ENCODE measurements at regions not wholly inside any gene's neighbourhood (a gene's known extent, or its start where the extent isn't known, plus 50 kb on each side); places are given as distances from the start of the nearest gene placed in this dataset.

DNA sequence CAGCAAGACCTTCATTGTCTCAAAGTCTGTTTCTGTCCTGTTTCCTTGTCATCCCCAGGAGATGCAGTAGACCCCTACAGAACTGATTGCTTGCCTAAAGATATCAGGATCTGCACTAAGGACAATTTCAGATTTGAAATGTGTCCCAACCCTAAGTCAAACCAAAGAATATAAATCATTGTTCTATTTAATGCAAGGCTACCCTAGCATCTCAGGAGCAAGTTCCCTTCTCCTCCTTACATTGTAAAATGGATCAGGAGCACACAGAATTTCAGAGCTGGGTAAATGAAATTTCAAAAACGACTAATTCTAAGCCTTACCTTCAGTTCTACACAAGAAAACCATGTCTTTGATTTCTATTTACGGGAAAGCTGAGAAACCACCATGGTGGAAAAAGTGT lies 360.9 kb upstream of the KCNH8 start:
- no peak overlapping the region for H3K4me3 Mint-ChIP-seq
- H3K4me1 Mint-ChIP-seq: no peaks in the 10 kb centered on the region
- DNase-seq (no peak), ATAC-seq (ENCODE audit: low read depth in 2 of 2) (no peak)
- no peaks in the 10 kb centered on the region for H3K9me3 Mint-ChIP-seq
- no peak overlapping the region for H3K27ac Mint-ChIP-seq
- H3K27me3 Mint-ChIP-seq: no peaks in the 10 kb centered on the region
- H3K36me3 Mint-ChIP-seq: no peaks in the 10 kb centered on the region

DNA sequence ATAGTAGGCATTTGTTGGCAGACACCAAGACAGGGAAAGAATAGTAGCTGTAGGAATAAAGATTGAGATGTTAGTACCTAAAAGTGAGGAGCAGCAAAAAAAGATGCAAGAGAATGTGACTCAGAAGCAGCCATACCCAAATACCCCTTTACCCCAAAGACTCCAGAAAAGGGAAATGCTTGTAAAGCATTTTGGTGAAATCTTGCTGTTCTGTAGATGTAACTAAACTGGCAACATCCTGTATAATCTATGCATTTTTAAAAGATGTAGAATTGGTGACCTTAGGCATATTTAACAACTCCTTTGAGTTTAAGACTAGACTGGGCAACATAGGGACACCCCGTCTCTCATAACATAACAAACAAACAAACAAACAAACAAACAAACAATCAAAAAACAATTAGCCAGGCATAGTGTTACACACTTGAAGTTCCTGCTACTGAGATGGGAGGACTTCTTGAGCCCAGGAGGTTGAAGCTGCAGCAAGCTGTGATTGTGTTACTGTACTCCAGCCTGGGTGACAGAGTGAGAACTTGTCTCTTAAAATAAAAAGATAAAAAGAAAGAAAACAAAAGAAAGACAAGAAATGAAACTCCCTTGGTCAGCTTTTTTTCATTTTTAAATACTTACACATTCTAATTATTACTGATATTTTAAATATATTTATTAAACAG lies 361.5 kb upstream of the KCNH8 start:
- no peak for DNase-seq
- no peak overlapping the region for H3K4me3 Mint-ChIP-seq
- H3K4me1 Mint-ChIP-seq: no peaks in the 10 kb centered on the region
- no peak overlapping the region for H3K27ac Mint-ChIP-seq
- peak in 1 of 2 donors; percentile 47 for ATAC-seq (ENCODE audit: low read depth in 2 of 2)
- H3K9me3 Mint-ChIP-seq: no peaks in the 10 kb centered on the region
- H3K27me3 Mint-ChIP-seq: no peaks in the 10 kb centered on the region
- H3K36me3 Mint-ChIP-seq: no peaks in the 10 kb centered on the region

DNA sequence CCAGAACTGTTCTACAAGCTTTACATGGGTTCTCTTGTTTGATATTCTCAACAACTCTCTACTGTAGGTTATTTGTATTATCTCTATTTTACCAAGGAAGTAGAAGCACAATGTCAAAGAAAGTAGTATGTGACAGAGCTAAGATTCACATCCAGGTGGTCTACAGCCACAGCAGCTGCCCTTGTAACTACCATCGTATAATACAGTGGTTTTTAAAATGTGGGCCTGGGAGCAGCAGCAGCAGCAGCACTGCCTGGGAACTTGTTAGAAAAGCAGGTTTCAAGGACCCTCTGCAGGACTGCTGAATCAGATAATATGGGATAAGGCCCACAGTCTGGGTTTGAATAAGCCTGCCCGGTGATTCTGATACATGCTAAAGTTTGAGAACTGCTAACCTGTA lies 357.1 kb upstream of the SATB1 start:
- Mint-ChIP-seq H3K4me3 (no peak overlapping the region), H3K9me3 (no peaks in the 10 kb centered on the region), H3K27me3 (no peaks in the 10 kb centered on the region), H3K36me3 (no peaks in the 10 kb centered on the region), H3K4me1 (peaks cover 0 to 4% (median 0%) of the 10 kb centered on the region in 3 donors), H3K27ac (no peak overlapping the region)
- DNase-seq (no peak), ATAC-seq (ENCODE audit: low read depth in 2 of 2) (no peak)

DNA sequence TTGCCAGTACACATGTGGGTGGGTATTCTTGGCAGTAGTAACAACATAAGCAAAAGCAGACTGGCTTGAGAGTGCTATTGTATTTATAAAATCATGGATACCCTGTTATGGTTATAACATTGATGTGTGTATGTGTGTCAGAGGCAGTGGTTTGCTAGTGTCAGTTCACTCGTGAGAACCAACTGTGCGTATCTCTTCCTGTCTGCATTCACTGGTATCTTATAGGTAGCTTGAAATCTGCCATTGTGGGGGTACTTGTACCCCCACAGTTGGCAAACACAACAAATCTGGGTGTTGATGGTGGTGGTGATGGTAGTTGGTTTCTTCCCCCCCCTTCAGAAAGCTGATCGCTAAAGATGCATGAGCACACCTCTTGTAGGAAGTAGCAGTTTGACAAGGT lies 355.8 kb upstream of the SATB1 start:
- Mint-ChIP-seq H3K36me3 (no peaks in the 10 kb centered on the region), H3K4me3 (peak overlapping the region in 1 of 8 donors; percentile 18), H3K27ac (peak overlapping the region in 1 of 6 donors; percentile 22), H3K27me3 (no peaks in the 10 kb centered on the region), H3K4me1 (peaks cover 0 to 4% (median 0%) of the 10 kb centered on the region in 3 donors), H3K9me3 (no peaks in the 10 kb centered on the region)
- DNase-seq (no peak), ATAC-seq (ENCODE audit: low read depth in 2 of 2) (no peak)

DNA sequence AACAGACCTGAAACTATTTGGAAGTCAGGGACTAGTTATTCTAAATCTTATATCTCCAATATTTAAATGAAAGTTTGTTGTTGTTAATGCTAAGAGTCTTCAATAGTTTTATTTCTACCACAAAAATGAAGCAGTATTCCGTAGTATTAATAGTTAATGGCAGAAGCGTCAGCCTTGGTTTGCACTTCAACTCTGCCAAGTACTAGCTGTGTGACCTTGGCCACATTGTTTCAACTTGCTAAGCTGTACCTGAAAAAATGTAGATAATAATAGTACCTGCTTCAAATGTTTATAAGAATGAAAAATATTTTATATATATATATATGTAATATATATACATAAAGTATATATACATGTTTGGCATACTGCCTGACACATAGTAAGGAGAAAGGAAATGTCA lies 354.6 kb upstream of the SATB1 start:
- no peaks in the 10 kb centered on the region for H3K27me3 Mint-ChIP-seq
- H3K9me3 Mint-ChIP-seq: no peaks in the 10 kb centered on the region
- no peak for DNase-seq
- H3K4me1 Mint-ChIP-seq: peaks cover 0 to 4% (median 0%) of the 10 kb centered on the region in 3 donors
- no peak overlapping the region for H3K4me3 Mint-ChIP-seq
- H3K36me3 Mint-ChIP-seq: no peaks in the 10 kb centered on the region
- ATAC-seq (ENCODE audit: low read depth in 2 of 2): no peak
- H3K27ac Mint-ChIP-seq: no peak overlapping the region

DNA sequence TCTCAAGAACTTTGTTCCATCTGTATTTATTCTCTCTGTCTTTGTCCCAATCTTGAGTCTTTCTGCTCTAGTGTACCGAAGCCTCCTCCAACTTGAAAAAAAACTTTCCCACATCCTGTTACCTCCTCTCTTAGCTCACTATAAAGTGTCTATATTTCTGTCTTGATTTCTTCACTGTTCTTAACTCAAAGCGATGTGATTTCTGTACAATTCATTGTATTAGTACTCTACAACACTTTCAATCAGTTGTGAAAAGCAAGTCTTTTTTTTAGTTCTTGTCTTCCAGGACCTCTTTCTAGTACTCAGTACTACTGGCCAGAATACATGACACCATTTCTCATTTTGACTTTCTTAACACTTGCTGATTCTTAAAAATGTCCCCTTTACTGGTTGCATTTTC lies 353.5 kb upstream of the SATB1 start:
- no peak overlapping the region for H3K27ac Mint-ChIP-seq
- peaks cover 0 to 4% (median 0%) of the 10 kb centered on the region in 3 donors for H3K4me1 Mint-ChIP-seq
- ATAC-seq (ENCODE audit: low read depth in 2 of 2) (no peak), DNase-seq (no peak)
- no peaks in the 10 kb centered on the region for H3K36me3 Mint-ChIP-seq
- H3K4me3 Mint-ChIP-seq: no peak overlapping the region
- H3K27me3 Mint-ChIP-seq: peaks cover 0 to 4% (median 0%) of the 10 kb centered on the region in 3 donors
- no peaks in the 10 kb centered on the region for H3K9me3 Mint-ChIP-seq

DNA sequence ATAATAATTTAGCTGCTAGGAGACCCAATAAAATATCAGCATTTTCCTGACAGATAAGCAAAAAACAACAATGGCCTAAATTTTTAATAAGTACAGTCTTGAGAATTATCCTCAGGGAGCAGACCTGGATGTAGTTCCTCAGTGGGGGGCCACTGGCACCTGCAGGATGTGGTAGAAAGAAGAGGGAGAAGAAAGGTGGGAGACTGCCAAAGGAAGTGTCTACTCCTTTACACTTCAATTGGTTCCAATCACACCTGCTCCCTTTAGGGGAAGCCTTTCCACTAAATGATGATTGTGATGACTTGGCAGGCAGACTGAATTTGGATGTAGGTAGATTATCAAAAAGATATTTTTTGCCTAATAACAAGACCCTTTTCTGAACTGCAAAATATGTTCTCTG lies 353.0 kb upstream of the SATB1 start:
- H3K9me3 Mint-ChIP-seq: no peaks in the 10 kb centered on the region
- H3K27ac Mint-ChIP-seq: no peak overlapping the region
- ATAC-seq (ENCODE audit: low read depth in 2 of 2) (no peak), DNase-seq (no peak)
- H3K36me3 Mint-ChIP-seq: no peaks in the 10 kb centered on the region
- no peak overlapping the region for H3K4me3 Mint-ChIP-seq
- H3K27me3 Mint-ChIP-seq: peaks cover 0 to 8% (median 0%) of the 10 kb centered on the region in 3 donors
- H3K4me1 Mint-ChIP-seq: peaks cover 0 to 4% (median 0%) of the 10 kb centered on the region in 3 donors

DNA sequence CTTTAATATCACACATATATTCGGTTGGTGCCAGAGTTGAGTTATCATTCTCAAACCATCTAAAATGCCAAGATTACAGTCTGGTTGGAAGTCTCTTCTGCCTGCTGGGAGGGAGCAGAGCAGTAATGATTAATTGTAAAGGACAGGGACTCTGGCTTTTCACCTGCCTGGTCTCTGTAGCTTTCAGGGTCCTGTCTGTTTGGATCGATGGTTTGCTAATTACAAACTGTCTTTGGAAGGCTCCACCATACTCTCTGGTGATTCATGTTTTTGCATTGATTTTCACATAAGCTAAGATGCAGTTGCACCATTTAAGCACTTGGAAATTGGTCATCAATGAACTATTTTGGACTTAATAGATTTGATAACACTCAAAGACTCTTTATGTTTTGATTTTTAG lies 350.4 kb upstream of the SATB1 start:
- Mint-ChIP-seq H3K27me3 (peaks cover 0 to 8% (median 0%) of the 10 kb centered on the region in 3 donors), H3K9me3 (no peaks in the 10 kb centered on the region), H3K27ac (peak overlapping the region in 1 of 6 donors; percentile 39), H3K36me3 (no peaks in the 10 kb centered on the region), H3K4me3 (no peak overlapping the region), H3K4me1 (peaks cover 0 to 4% (median 0%) of the 10 kb centered on the region in 3 donors)
- DNase-seq (no peak), ATAC-seq (ENCODE audit: low read depth in 2 of 2) (no peak)

DNA sequence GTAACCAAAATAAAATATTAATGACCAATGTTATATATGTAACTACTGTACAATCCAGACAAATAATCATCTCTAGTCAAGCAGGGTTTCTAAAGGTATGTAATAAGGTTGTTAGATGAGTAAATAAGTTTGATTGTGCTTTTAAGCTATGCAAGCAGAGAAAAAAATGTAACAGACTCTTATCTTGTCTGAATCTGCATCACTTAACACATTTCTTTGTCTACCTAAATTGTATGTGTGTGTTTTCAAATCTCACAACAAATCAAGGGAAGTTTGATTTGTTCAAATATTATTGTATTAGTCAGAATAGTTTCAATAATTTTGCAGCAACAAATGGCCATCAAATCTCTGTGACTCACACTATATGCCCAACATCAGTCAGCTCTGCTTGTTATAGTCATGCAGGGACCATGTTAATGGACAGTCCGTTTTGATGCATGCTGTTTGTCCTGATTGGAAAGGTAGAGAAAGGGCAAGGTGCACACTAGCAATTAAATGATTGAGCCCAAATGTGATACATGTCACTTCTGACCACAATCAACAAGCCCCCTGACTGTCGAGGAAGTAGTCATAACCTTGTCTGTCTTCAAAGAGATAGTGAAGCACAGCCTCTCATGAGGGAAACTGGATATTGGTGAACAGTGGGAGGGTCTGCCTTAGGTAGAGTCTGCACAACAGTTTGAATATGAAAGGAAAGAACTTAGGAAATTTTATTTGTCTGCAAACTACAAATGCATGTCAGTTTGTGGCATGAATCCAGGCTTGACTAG lies 349.4 kb upstream of the SATB1 start:
- H3K27me3 Mint-ChIP-seq: peaks cover 0 to 8% (median 0%) of the 10 kb centered on the region in 3 donors
- ATAC-seq (ENCODE audit: low read depth in 2 of 2): no peak
- no peak overlapping the region for H3K27ac Mint-ChIP-seq
- peaks cover 0 to 4% (median 0%) of the 10 kb centered on the region in 3 donors for H3K4me1 Mint-ChIP-seq
- no peak for DNase-seq
- no peaks in the 10 kb centered on the region for H3K9me3 Mint-ChIP-seq
- no peak overlapping the region for H3K4me3 Mint-ChIP-seq
- H3K36me3 Mint-ChIP-seq: no peaks in the 10 kb centered on the region

DNA sequence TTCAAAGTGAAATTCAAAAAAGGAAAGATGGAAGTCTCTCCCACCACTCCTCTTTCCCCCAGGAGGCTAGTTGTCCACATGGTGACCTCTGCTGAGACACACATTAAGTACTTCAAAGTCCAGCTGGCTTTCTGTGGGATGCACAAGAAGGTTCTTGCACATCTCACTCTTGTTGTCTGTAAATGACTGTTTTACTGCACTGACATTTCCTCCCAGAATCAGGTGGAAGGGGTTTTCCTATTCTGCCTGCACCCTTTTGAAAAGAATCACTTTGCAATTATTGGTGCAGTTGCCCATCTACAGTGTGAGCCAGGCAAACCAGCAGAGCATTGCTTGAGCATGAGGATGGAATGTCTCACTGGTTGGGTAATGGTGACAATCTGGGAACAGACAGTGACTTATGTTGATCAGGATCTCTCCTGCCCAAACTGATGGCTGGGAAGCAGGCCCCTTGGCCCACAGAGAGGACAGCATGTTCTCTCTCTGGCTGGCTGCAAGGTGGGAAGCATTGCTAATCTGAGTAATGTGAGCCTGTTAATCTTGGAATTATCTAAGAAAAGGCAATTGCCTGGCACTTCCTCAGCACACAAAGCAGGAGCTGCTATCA lies 347.7 kb upstream of the SATB1 start:
- Mint-ChIP-seq H3K9me3 (no peaks in the 10 kb centered on the region), H3K4me1 (no peaks in the 10 kb centered on the region), H3K27ac (no peak overlapping the region), H3K27me3 (peaks cover 0 to 8% (median 0%) of the 10 kb centered on the region in 3 donors), H3K36me3 (no peaks in the 10 kb centered on the region), H3K4me3 (no peak overlapping the region)
- DNase-seq: no peak
- no peak for ATAC-seq (ENCODE audit: low read depth in 2 of 2)

DNA sequence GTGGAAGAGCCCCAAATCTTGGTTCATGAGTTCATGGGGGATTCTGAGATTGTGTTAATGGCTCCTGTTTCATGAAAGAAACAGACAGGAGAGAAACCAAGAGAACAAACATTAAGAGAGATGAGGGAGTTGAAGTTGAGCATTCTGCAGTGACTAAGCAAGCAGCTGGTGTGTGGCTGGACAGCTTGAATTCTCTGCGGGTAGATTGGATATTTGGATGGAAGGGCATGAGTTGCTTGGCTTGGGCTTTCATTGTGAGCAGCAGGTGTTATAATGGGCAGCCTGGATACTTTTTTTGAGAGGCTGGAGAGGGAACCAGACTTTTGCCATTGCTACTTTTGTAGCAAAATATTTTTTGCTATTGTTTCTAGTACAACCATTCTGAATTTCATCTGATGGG lies 346.8 kb upstream of the SATB1 start:
- no peak overlapping the region for H3K27ac Mint-ChIP-seq
- H3K4me1 Mint-ChIP-seq: peaks cover 0 to under 1% (median 0%) of the 10 kb centered on the region in 3 donors
- no peaks in the 10 kb centered on the region for H3K9me3 Mint-ChIP-seq
- no peak overlapping the region for H3K4me3 Mint-ChIP-seq
- H3K36me3 Mint-ChIP-seq: no peaks in the 10 kb centered on the region
- H3K27me3 Mint-ChIP-seq: peaks cover 0 to 8% (median 1%) of the 10 kb centered on the region in 3 donors
- no peak for DNase-seq
- no peak for ATAC-seq (ENCODE audit: low read depth in 2 of 2)

DNA sequence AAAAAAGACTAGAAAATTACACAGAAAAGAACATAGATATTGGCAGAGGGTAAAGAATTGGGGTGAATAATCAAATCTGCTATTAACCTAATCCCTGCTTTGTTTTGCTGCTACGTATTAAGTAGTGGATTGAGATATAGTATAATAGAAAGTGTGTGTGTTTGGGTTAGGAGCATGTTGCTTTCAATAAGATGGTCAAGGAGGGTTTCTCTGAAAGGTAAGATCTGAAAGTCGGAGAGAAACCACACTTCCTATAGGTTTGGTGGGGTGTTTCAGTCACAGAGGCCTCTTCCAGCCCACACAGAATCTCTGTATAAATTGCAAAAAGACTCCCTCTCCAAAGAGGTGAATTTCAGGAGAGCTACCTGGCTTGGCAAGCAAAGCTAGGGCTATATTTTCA lies 345.7 kb upstream of the SATB1 start:
- Mint-ChIP-seq H3K36me3 (no peaks in the 10 kb centered on the region), H3K27me3 (peaks cover 0 to 8% (median 4%) of the 10 kb centered on the region in 3 donors), H3K27ac (no peak overlapping the region), H3K4me3 (no peak overlapping the region), H3K9me3 (no peaks in the 10 kb centered on the region), H3K4me1 (peaks cover 0 to 2% (median 0%) of the 10 kb centered on the region in 3 donors)
- ATAC-seq (ENCODE audit: low read depth in 2 of 2) (no peak), DNase-seq (no peak)

DNA sequence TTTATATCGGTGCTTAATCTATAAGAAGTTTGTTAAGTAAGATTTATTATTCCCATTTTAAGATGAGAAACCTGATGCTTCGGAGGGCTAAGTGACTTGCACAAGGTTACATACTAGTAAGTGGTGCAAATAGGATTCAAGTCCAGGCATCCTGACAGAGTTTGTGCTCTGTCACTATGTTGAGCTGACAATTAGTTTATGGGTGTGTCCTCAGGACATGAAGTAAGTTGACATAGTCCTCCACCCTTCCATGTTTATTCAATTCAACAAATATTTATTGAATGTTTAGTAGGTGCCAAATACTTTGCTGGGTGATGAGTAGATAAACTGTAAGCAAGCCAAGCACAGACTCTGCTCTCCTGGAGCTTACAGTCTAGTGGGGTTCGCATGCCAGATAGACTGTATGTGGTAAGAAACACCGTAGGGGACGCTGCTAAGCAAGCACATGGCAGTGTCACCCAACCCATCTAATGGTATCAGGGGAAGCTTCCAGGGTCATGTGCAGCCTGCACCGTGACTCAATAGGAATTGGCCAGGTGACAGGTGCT lies 342.7 kb upstream of the SATB1 start:
- peak overlapping the region in 1 of 8 donors; percentile 0 for H3K4me3 Mint-ChIP-seq
- no peaks in the 10 kb centered on the region for H3K9me3 Mint-ChIP-seq
- H3K27me3 Mint-ChIP-seq: peaks cover 0 to 4% (median 0%) of the 10 kb centered on the region in 3 donors
- ATAC-seq (ENCODE audit: low read depth in 2 of 2) (no peak), DNase-seq (no peak)
- peak overlapping the region in 1 of 6 donors; percentile 1 for H3K27ac Mint-ChIP-seq
- H3K36me3 Mint-ChIP-seq: no peaks in the 10 kb centered on the region
- peaks cover 0 to 2% (median 0%) of the 10 kb centered on the region in 3 donors for H3K4me1 Mint-ChIP-seq

Data from naive B cell (primary cell).